Glutamatergic neuron (in vitro differentiated cells): ENCODE measurements at regions not wholly inside any gene's neighbourhood (a gene's known extent, or its start where the extent isn't known, plus 50 kb on each side); places are given as distances from the start of the nearest gene placed in this dataset.

ENCODE experiments used
- DNase-seq: peaks from one replicate; pipeline ENCODE4 v3.0.0; 2022
- H3K27ac Mint-ChIP-seq: one replicate; pipeline ENCODE4 v1.8.0; 2020; ENCODE audit warnings: mild to moderate bottlenecking, mixed read lengths, inconsistent platforms; ENCODE audit not compliant: unreplicated experiment
- H3K27me3 Mint-ChIP-seq: one replicate; pipeline ENCODE4 v1.8.0; 2020; ENCODE audit warnings: mild to moderate bottlenecking, moderate library complexity, mixed read lengths, inconsistent platforms; ENCODE audit not compliant: unreplicated experiment
- H3K36me3 Mint-ChIP-seq: one replicate; pipeline ENCODE4 v1.8.0; 2020; ENCODE audit warnings: mild to moderate bottlenecking, mixed read lengths, inconsistent platforms; ENCODE audit not compliant: unreplicated experiment
- H3K4me1 Mint-ChIP-seq: one replicate; pipeline ENCODE4 v1.8.0; 2020; ENCODE audit warnings: mild to moderate bottlenecking, low read depth, mixed read lengths, inconsistent platforms; ENCODE audit not compliant: unreplicated experiment
- H3K4me3 Mint-ChIP-seq: one replicate; pipeline ENCODE4 v1.8.0; 2020; ENCODE audit warnings: mild to moderate bottlenecking, mixed read lengths, inconsistent platforms; ENCODE audit not compliant: unreplicated experiment
- H3K9me3 Mint-ChIP-seq: one replicate; pipeline ENCODE4 v1.8.0; 2020; ENCODE audit warnings: mild to moderate bottlenecking, moderate library complexity, mixed read lengths, inconsistent platforms; ENCODE audit not compliant: unreplicated experiment
- CTCF ChIP-seq: fragments of 200-600 bp; sonication (generic); IDR thresholded peaks from one replicate; pipeline ENCODE4 v1.5.0; 2021; ENCODE audit not compliant: partially characterized antibody, unreplicated experiment

- H3K4me3 Mint-ChIP-seq: no peak overlapping the region
- peaks cover 4% of the 10 kb centered on the region for H3K36me3 Mint-ChIP-seq
- H3K27ac Mint-ChIP-seq: no peak overlapping the region
- no peak for TF ChIP-seq CTCF
- H3K4me1 Mint-ChIP-seq: peaks cover 9% of the 10 kb centered on the region
- H3K9me3 Mint-ChIP-seq: no peaks in the 10 kb centered on the region
- DNase-seq: no peak
- peaks cover 3% of the 10 kb centered on the region for H3K27me3 Mint-ChIP-seq
Observed at GRCh38 chr20:40948465-40949267, 80.0 kb upstream of the TOP1 start.

- peaks cover 9% of the 10 kb centered on the region for H3K36me3 Mint-ChIP-seq
- peaks cover 4% of the 10 kb centered on the region for H3K27me3 Mint-ChIP-seq
- peaks cover 9% of the 10 kb centered on the region for H3K4me1 Mint-ChIP-seq
Observed at GRCh38 chr20:40949346-40949745, 79.3 kb upstream of the TOP1 start.

GRCh38 chr20:40952136-40952535 lies 76.5 kb upstream of the TOP1 start:
- Mint-ChIP-seq H3K4me3 (no peak overlapping the region), H3K27me3 (peaks cover 8% of the 10 kb centered on the region), H3K36me3 (peaks cover 12% of the 10 kb centered on the region), H3K9me3 (peaks cover 3% of the 10 kb centered on the region), H3K27ac (no peak overlapping the region), H3K4me1 (peaks cover 6% of the 10 kb centered on the region)
- no peak for TF ChIP-seq CTCF
- no peak for DNase-seq

More at GRCh38 chr20:40949346-40949745, 79.3 kb upstream of the TOP1 start:
- no peak for DNase-seq
- Mint-ChIP-seq H3K27ac (no peak overlapping the region), H3K9me3 (peaks cover under 1% of the 10 kb centered on the region), H3K4me3 (no peak overlapping the region)
- TF ChIP-seq CTCF: no peak

GRCh38 chr20:40953416-40953815 lies 75.2 kb upstream of the TOP1 start:
- Mint-ChIP-seq H3K4me3 (no peak overlapping the region), H3K9me3 (peaks cover 3% of the 10 kb centered on the region), H3K27ac (no peak overlapping the region), H3K4me1 (peaks cover 6% of the 10 kb centered on the region), H3K27me3 (peaks cover 8% of the 10 kb centered on the region), H3K36me3 (peaks cover 12% of the 10 kb centered on the region)
- TF ChIP-seq CTCF: no peak
- DNase-seq: no peak

GRCh38 chr20:40953856-40954255 lies 74.8 kb upstream of the TOP1 start:
- no peak overlapping the region for H3K4me3 Mint-ChIP-seq
- H3K9me3 Mint-ChIP-seq: peaks cover 3% of the 10 kb centered on the region
- no peak for TF ChIP-seq CTCF
- peaks cover 8% of the 10 kb centered on the region for H3K27me3 Mint-ChIP-seq
- peaks cover 6% of the 10 kb centered on the region for H3K4me1 Mint-ChIP-seq
- H3K36me3 Mint-ChIP-seq: peaks cover 12% of the 10 kb centered on the region
- H3K27ac Mint-ChIP-seq: no peak overlapping the region
- DNase-seq: no peak
